ENCODE measurements at regions not wholly inside any gene's neighbourhood (a gene's known extent, or its start where the extent isn't known, plus 50 kb on each side); places are given as distances from the start of the nearest gene placed in this dataset.

GRCh38 chr12:90899456-90900182 lies 55.4 kb downstream of the CCER1 start:
- DNase-seq = no peak

GRCh38 chr12:90897986-90898385 lies 57.0 kb downstream of the CCER1 start:
- no peak for DNase-seq

GRCh38 chr12:90897316-90897715 lies 57.7 kb downstream of the CCER1 start:
- no peak for DNase-seq

- DNase-seq = no peak
These were observed 58.2 kb downstream of the CCER1 start for GRCh38 chr12:90896821-90897220.

- DNase-seq = no peak
These were observed 58.8 kb downstream of the CCER1 start for GRCh38 chr12:90896164-90896563.

- no peak for DNase-seq
These were observed 66.7 kb downstream of the CCER1 start for GRCh38 chr12:90888316-90888715.

- no peak for DNase-seq
These were observed 71.5 kb downstream of the CCER1 start for GRCh38 chr12:90883456-90883855.

GRCh38 chr12:90871726-90872096 lies 83.3 kb downstream of the CCER1 start:
- no peak for DNase-seq

- no peak for DNase-seq
These were observed 83.8 kb downstream of the CCER1 start for GRCh38 chr12:90870971-90871725.

- DNase-seq = no peak
These were observed 86.3 kb downstream of the CCER1 start for GRCh38 chr12:90868626-90869025.

- DNase-seq = no peak
These were observed 95.4 kb downstream of the CCER1 start for GRCh38 chr12:90859591-90859990.

- DNase-seq = no peak
These were observed 96.7 kb downstream of the CCER1 start for GRCh38 chr12:90858252-90858651.

- no peak for DNase-seq
These were observed 99.4 kb downstream of the CCER1 start for GRCh38 chr12:90855534-90855933.

- no peak for DNase-seq
These were observed 100.8 kb downstream of the CCER1 start for GRCh38 chr12:90854136-90854689.

GRCh38 chr12:90851800-90852718 lies 102.9 kb downstream of the CCER1 start:
- no peak for DNase-seq

GRCh38 chr12:90842477-90842876 lies 112.5 kb downstream of the CCER1 start:
- DNase-seq = no peak

- no peak for DNase-seq
These were observed 113.6 kb downstream of the CCER1 start for GRCh38 chr12:90841336-90841735.

GRCh38 chr12:90839346-90839745 lies 115.6 kb downstream of the CCER1 start:
- DNase-seq = no peak

GRCh38 chr12:90836689-90837088 lies 118.3 kb downstream of the CCER1 start:
- no peak for DNase-seq

- no peak for DNase-seq
These were observed 121.7 kb downstream of the CCER1 start for GRCh38 chr12:90833228-90833627.

- no peak for DNase-seq
These were observed 122.5 kb downstream of the CCER1 start for GRCh38 chr12:90832427-90832826.

- DNase-seq = no peak
These were observed 123.3 kb downstream of the CCER1 start for GRCh38 chr12:90831712-90832111.

GRCh38 chr12:90829044-90829443 lies 125.9 kb downstream of the CCER1 start:
- no peak for DNase-seq
